ENCODE measurements at regions not wholly inside any gene's neighbourhood (a gene's known extent, or its start where the extent isn't known, plus 50 kb on each side); places are given as distances from the start of the nearest gene placed in this dataset.

DNA sequence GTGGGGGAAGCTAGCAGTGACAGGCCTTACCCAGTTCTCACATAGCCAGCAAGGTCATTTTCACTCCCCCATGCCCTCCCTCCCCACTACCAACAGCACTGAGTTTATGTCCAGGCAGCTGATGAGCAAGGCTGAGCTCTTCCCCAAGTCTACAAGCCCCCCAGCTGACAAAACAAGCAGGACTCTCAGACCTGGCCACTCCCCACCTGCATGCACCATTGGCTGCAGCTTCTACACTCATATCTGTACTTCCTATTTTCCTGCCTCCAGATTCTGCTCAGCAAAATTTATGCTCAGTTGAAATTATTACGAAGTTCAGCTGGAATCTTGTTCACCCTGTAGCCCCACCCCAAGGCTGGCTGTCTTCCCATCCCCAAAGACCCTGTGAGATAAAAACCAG, 339.3 kb downstream of the ARL6IP6 start:
- POLR2A ChIA-PET = no interaction called here
- no peak overlapping the region for H3K4me3 ChIP-seq (ENCODE audit: low read depth in 2 of 2, low read length in 1 of 2)
- H3K9ac ChIP-seq = no peak overlapping the region
- no peak overlapping the region for H3K27ac ChIP-seq (ENCODE audit: low read depth in 2 of 2, low read length in 1 of 2)
- no peaks in the 10 kb centered on the region for H3F3A ChIP-seq (replicated peaks; ENCODE audit: insufficient read depth)
- WGBS (ENCODE audit: low lambda C conversion rate) = 6% methylated on average over 1 of the region's 1 CpG
- H4K20me1 ChIP-seq (ENCODE audit: insufficient read depth) = no peaks in the 10 kb centered on the region
- no peaks in the 10 kb centered on the region for H3K9me3 ChIP-seq
- TF ChIP-seq, protein P1, sequence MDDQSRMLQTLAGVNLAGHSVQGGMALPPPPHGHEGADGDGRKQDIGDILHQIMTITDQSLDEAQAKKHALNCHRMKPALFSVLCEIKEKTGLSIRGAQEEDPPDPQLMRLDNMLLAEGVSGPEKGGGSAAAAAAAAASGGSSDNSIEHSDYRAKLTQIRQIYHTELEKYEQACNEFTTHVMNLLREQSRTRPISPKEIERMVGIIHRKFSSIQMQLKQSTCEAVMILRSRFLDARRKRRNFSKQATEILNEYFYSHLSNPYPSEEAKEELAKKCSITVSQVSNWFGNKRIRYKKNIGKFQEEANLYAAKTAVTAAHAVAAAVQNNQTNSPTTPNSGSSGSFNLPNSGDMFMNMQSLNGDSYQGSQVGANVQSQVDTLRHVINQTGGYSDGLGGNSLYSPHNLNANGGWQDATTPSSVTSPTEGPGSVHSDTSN (IDR thresholded peaks at IDR 0.05) = no peak
- TF ChIP-seq NFIC (IDR thresholded peaks at IDR 0.05; ENCODE audit: borderline replicate concordance) = no peak
- no peak for TF ChIP-seq SIN3A (IDR thresholded peaks at IDR 0.05; ENCODE audit: borderline replicate concordance, low read depth, low read length)
- TF ChIP-seq MEF2A (IDR thresholded peaks at IDR 0.05; ENCODE audit: borderline replicate concordance, low read depth) = no peak
- no peak for TF ChIP-seq RAD21 (IDR thresholded peaks at IDR 0.05; ENCODE audit: low read length)
- TF ChIP-seq TEAD4 (IDR thresholded peaks at IDR 0.05; ENCODE audit: borderline replicate concordance, insufficient read depth) = no peak
- no peak for TF ChIP-seq TAF1 (IDR thresholded peaks at IDR 0.05; ENCODE audit: borderline replicate concordance, low read depth, low read length)
- no peak for TF ChIP-seq NRF1 (IDR thresholded peaks at IDR 0.05; ENCODE audit: low read depth, low read length)
- no peaks in the 10 kb centered on the region for H3K79me2 ChIP-seq (ENCODE audit: insufficient read depth)
- DNase-seq = no peak
- CTCF ChIA-PET = no interaction called here
- no peaks in the 10 kb centered on the region for H3K36me3 ChIP-seq (replicated peaks in 1 of 2; ENCODE audit: control insufficient read depth in 1 of 2, insufficient read depth in 2 of 2, low read length in 1 of 2)
- H3K27me3 ChIP-seq (ENCODE audit: insufficient read depth) = no peaks in the 10 kb centered on the region
- no peaks in the 10 kb centered on the region for H3K4me1 ChIP-seq (ENCODE audit: control insufficient read depth in 1 of 2, insufficient read depth in 2 of 2, low read depth in 1 of 2, low read length in 1 of 2)
- H3K9me2 ChIP-seq = no peaks in the 10 kb centered on the region
- no peak overlapping the region for H2AFZ ChIP-seq (ENCODE audit: low read depth)
- H3K4me2 ChIP-seq = no peak overlapping the region

DNA sequence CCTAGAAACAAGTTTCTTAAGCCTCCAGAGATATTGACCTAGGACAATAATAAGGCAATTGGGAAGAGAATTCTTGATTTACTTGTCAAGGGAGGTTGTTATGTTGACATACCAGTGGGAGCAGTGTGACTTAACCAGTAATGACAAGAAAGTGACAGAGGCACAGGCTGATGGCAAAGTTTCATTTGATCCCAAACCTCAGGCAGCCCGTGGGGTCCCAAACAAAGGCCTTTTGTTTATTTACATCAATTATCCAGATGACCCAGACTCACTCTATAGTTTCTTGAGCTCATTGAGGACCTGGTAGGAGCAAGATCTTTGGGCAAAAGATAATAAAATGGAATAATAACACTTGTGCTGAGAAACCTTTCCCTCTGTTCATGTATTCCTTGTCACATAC, 336.8 kb downstream of the ARL6IP6 start:
- Histone ChIP-seq H3K4me1 (ENCODE audit: control insufficient read depth in 1 of 2, insufficient read depth in 2 of 2, low read depth in 1 of 2, low read length in 1 of 2) (no peaks in the 10 kb centered on the region), H3K9me3 (no peaks in the 10 kb centered on the region)

More for the DNA sequence above, 336.8 kb downstream of the ARL6IP6 start:
- Histone ChIP-seq H2AFZ (ENCODE audit: low read depth) (no peak overlapping the region), H3K79me2 (ENCODE audit: insufficient read depth) (no peaks in the 10 kb centered on the region), H3K4me3 (ENCODE audit: low read depth in 2 of 2, low read length in 1 of 2) (no peak overlapping the region), H3K9me2 (no peaks in the 10 kb centered on the region), H3F3A (replicated peaks; ENCODE audit: insufficient read depth) (no peaks in the 10 kb centered on the region), H4K20me1 (ENCODE audit: insufficient read depth) (no peaks in the 10 kb centered on the region), H3K9ac (no peak overlapping the region), H3K27ac (ENCODE audit: low read depth in 2 of 2, low read length in 1 of 2) (no peak overlapping the region), H3K27me3 (ENCODE audit: insufficient read depth) (no peaks in the 10 kb centered on the region), H3K36me3 (replicated peaks in 1 of 2; ENCODE audit: control insufficient read depth in 1 of 2, insufficient read depth in 2 of 2, low read length in 1 of 2) (no peaks in the 10 kb centered on the region), H3K4me2 (no peak overlapping the region)
- TF ChIP-seq GABPA (IDR thresholded peaks at IDR 0.05; ENCODE audit: low read depth) (no peak), JUND (IDR thresholded peaks at IDR 0.05) (no peak), MAX (IDR thresholded peaks at IDR 0.05; ENCODE audit: low read depth) (no peak), SIN3A (IDR thresholded peaks at IDR 0.05; ENCODE audit: borderline replicate concordance, low read depth, low read length) (no peak), MEF2A (IDR thresholded peaks at IDR 0.05; ENCODE audit: borderline replicate concordance, low read depth) (no peak), TEAD4 (IDR thresholded peaks at IDR 0.05; ENCODE audit: borderline replicate concordance, insufficient read depth) (no peak), FOXM1 (IDR thresholded peaks at IDR 0.05; ENCODE audit: low read depth) (no peak), USF2 (IDR thresholded peaks at IDR 0.05; ENCODE audit: borderline replicate concordance, low read depth, low read length) (no peak), ZBTB33 (IDR thresholded peaks at IDR 0.05; ENCODE audit: borderline replicate concordance, low read depth) (no peak), FOXJ3 (CRISPR knock-in tag; IDR thresholded peaks at IDR 0.05) (no peak), EP300 (IDR thresholded peaks at IDR 0.05; ENCODE audit: borderline replicate concordance in 1 of 2, low read depth in 1 of 2, low read length in 1 of 2) (no peak), TCF12 (IDR thresholded peaks at IDR 0.05) (no peak), GATA2 (CRISPR knock-in tag; IDR thresholded peaks at IDR 0.05) (no peak), NFIC (IDR thresholded peaks at IDR 0.05; ENCODE audit: borderline replicate concordance) (no peak), MXI1 (IDR thresholded peaks at IDR 0.05; ENCODE audit: low read depth, low read length) (no peak)
- TF ChIP-seq, protein P1 (IDR thresholded peaks at IDR 0.05) = no peak
- ChIA-PET POLR2A (no interaction called here), CTCF (interaction anchor here (1.5 kb wide), 1 partner anchor 36 kb away, joined by 3 read pairs; no protein-coding TSS in a partner anchor)
- WGBS (ENCODE audit: low lambda C conversion rate) = 9% methylated on average over 1 of the region's 1 CpG
- DNase-seq = no peak
